Stimulated activated CD8-positive, alpha-beta memory T cell treated with anti-CD3 and anti-CD28 coated beads, Interleukin-15, amount 100 ng/mL, for 24 hours (primary cell): ENCODE measurements at regions not wholly inside any gene's neighbourhood (a gene's known extent, or its start where the extent isn't known, plus 50 kb on each side); places are given as distances from the start of the nearest gene placed in this dataset.

Source experiments
- DNase-seq: peaks from one replicate; pipeline ENCODE4 v3.0.0-alpha.2; 2020; ENCODE audit warnings: low read depth

DNA sequence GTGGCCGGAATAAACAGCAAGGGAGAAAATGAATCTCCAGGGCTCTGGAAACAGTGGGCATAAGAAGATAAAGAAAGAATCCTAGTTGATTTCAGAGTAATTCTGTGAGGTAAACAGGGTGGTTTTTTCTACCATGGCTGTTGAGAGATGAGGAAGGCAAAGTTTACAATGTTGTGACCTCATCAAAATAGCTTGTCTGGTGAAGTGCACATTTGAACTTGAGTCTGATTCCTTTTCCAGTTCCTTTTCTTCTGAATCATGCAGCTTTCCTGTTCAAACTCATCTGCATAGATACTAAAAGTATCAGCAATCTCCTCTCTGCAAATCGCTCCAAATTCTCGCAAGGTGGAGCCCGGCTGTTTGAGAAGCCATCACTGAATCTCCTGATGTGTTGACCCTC lies 161.7 kb downstream of the PLPP3 start:
- DNase-seq = no peak

DNA sequence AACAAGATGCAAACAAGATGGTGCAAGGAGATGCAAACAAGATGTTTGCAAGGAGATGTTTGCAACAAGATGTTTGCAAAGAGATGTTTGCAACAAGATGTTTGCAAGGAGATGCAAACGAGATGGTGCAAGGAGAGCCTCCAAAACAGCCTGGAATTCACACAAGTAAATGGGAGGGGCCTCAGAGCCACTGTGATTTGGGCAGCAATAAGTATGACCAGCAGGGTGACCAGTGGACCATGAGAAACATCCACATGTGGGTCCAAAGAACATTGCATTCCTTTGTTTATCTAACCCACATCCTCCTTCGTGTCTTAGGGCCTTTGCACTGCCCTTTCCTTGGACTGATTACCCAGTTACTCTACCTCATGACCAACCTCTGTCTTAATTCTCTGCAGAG lies 162.9 kb downstream of the PLPP3 start:
- DNase-seq = no peak

GRCh38 chr1:56415720-56416119 lies 163.6 kb downstream of the PLPP3 start:
- no peak for DNase-seq

GRCh38 chr1:56415258-56415657 lies 164.1 kb downstream of the PLPP3 start:
- DNase-seq = no peak

- DNase-seq = no peak
These were observed 164.6 kb downstream of the PLPP3 start for GRCh38 chr1:56414728-56415224.

DNA sequence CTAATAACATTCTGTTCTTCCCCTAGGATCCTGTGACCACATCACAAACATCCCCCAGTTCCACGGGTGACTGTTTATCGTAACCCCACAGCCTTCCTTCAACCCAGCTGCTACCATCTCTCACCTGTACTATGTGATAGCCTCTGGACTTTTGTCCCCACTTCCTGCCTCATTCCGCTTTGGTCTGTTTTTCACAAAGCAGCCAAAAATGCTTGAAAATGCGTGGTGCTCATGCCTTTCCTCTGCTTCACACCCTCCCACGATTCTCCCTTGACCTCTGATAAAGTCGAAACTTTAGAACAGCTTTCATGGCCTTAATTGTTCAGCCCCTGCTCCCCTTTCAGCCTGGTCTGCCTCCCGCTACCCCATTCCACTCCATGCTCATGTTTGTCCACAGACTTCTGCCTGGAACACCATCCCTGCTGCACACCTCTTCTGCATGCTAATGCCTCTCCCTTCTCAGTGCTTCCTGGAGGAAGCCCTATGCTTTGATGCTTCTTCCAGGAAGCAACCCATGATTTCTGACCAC lies 165.6 kb downstream of the PLPP3 start:
- no peak for DNase-seq

DNA sequence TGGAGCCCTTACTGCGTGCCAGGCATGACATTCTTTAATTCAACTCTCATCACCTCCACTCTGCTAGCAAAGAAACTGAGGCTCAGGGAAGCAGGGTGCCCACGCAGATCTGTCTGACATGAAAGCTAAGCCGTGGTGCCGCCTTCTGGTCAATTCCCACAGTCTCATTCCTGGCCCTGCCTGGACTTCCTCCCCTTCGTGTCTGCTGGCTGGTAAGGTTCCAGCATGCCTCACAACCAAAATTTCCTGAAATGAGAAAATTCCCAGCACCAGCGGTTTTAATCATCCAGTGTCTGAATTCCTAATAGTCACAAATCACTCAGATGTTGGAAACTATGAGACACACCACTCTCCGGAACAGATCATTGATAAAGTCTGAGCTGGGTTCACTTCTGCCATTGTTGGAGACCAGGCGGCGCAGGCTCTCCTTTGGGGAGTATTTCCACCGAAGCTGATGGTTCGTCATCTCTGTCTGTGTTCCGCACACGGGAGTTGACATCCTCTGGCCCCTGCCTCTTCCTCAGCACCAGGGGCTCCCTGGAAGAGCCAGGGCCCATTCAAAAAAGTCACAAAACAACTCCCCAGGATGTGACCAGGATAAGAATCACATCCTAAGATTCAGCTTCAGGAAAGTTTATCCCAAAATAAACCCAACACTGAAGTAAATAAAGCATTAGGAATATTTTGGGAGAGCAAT lies 167.7 kb downstream of the PLPP3 start:
- DNase-seq = no peak

DNA sequence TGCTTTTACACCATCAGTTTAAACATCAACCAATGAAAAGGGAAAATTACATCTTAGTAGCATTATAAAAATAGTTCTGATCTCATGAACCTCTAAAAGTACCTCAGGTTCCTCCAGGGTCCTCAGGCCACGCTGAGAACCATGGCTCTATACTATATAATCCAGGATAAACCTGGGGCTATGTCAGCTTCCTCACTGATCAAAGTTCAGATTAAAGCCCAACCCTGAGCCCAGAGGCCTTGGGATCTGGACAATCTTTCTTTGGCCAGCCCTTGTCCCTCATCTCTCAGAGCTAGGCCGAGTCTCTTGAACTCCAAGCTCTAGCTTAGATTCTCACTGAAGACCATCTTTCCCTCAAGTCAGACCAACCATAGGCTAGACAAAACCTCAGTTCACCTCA lies 168.3 kb downstream of the PLPP3 start:
- DNase-seq = no peak

DNA sequence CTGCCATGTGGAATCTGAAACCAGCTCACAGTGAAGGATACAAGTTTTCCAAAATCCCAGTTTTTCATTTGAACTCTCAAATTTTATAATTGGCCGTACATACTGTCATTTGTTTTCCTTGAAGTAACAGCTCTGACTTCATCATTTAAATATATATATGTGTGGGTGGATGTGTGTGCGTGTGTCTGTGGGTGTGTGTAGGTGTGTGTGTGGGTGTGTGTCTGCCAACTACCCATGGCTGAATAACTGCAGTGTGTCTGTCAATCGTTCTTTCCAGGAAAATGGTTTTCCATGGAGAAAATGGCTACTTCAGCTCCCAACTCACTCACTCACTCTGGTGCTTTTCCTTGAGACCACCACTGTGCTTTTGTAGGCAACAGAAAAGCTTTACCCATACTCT lies 169.0 kb downstream of the PLPP3 start:
- DNase-seq = no peak

DNA sequence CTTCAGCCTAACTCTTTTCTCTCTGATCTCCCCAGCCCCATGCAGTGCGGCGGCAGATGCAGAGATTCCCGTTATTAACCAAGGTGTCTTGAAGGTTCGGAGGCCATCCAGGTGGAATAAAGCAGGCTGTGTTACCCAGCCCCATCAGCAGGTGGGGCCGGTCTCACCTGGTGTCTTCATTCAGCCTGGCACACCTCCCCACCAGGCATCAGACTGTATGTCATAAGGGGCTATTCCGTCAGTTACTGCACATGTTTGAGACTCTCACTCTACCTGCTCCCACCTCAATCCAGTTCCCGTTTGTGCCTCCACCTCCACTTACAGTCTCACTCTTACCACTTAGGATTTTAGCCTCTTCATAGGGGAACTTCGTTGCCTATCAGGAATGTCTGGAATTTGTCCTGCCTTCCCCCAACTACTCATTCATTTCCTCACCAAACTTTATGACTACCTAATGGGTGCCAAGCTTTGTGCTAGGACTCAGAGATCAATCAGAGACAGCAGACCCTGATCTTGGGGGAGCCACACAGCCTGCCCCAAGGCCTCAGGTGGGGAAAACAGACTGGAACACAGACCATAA lies 170.2 kb downstream of the PLPP3 start:
- DNase-seq = no peak

- DNase-seq = no peak
These were observed 172.5 kb downstream of the PLPP3 start for GRCh38 chr1:56406821-56407220.

DNA sequence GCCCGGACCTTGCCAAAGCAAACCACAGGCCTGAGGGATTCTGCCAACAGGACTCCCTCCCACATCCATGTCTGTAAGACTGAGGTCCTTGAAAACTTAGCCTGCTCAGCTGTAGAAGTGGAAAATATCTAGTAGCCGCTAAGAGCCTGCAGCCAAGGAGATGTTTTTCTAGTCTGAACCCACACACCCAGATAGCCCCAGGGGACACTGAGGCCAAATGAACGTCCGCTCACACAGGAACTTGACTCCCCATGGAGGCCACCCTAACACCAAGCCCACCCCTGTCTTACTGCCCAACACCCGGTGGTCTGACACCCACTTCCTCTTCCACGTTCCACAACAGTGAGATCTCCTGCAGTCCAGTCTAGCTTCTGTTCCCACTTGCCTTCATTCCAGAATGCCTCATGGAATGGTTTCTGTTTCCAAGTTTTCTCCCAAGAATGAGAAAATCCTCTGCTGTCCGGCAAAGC lies 174.8 kb downstream of the PLPP3 start:
- no peak for DNase-seq

GRCh38 chr1:56404066-56404465 lies 175.3 kb downstream of the PLPP3 start:
- DNase-seq = no peak

DNA sequence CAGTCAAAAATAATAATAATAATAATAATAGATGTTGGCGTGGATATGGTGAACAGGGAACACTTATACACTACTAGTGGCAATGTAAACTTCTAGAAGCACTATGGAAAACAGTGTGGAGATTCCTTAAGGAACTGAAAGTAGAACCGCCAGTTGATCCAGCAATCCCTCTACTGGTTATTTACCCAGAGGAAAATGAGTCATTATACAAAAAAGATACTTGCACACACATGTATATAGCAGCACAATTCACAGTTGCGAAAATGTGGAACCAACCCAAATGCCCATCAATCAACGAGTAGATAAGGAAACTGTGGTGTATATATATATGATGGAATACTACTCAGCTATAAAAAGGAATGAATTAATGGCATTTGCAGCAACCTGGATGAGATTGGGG lies 176.0 kb downstream of the PLPP3 start:
- DNase-seq = no peak

DNA sequence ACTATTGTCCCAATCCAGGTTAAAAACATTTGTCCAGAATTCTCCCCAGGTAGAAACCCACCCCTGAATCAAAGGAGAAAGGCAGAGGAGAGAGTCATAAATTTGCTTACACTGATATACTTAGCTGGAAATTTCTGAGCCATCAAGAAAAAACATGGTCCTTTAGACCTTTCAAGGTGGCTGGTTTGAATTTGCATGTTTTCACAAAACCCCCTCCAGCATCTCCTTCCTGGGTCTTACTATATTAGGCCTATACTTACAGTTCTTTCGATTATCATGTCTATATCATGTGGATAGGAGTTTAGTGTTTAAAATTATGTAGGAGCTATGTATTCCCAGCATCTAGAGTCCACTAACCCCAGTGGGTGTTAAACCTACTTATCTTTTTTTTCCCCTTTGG lies 178.2 kb downstream of the PLPP3 start:
- no peak for DNase-seq

- no peak for DNase-seq
These were observed 178.8 kb downstream of the PLPP3 start for GRCh38 chr1:56400526-56400925.

- DNase-seq = no peak
These were observed 179.6 kb downstream of the PLPP3 start for GRCh38 chr1:56399795-56400194.

DNA sequence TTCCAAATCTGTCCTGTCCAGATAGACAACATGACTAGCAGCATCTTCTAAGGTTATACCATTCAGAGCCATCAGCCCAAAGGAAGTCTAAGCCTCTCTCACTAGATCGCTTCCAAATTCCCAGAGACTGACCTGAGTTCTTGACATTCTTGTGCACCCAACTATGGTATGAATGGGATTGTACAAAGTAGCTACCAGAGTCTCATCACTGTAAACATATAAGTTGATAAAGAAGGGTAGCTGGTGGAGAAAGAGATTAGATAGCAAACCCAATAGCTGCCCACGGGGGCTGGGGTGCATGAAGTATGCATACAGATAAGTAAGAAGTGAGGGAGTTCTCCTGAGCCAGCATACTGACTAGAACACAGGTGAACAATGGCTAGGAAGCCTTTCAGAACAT lies 180.0 kb downstream of the PLPP3 start:
- no peak for DNase-seq

DNA sequence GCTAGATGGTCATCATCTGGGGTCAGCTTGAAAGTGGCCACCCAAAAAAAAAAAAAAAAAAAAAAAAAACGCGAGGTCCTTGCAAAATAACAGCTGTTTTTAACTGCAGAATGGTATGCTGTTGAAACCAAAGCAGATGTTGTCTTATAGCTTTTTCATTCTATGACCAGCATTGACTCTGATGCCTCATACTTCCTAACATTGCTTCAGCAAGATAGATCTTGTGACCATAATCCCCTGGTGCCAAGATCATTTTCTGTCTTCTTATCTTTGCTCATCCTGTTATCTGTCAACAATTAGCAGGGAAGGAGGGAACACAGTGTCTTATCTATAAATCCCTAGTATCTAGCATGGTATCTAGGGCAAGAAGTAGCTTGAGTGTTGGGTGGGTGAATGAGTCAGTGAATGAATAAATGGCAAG lies 181.5 kb downstream of the PLPP3 start:
- DNase-seq = no peak

DNA sequence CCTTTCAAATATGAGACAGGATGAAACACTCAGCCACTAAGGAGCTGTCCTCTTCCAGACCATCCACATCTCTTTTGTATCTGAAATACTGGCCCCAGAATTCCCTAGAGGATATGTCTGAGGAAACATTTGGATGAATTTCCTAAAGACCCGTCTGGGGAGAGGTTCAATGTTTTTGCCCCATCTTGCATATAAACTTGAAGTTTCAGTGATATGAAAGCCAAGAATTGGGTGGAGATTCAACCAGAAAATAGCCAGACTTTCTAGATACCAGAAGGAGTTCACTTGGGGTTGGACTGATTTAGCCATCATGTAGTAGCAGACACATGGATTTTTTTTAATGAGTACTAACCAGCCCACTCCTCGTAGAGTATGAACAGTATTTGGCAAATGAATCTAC lies 182.0 kb downstream of the PLPP3 start:
- DNase-seq = no peak

DNA sequence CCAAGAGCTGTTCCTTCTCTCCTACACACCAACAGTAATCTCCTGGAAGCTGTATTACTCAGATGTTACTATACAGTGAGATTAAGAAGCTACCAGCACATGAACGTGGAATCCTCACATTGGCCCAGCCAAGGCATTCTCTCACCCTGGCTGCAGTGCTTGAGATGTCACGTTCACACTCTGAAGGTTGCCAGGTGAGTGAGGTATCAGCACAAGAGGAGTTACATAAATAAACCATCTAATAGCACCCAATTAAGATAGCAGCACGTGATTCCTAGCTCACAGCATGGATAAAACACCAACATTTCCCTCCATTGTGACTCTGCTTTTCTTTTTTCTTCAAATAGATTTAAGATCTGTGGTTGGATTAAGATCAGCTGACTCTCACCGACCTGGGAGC lies 182.8 kb downstream of the PLPP3 start:
- no peak for DNase-seq

GRCh38 chr1:56395776-56396175 lies 183.6 kb downstream of the PLPP3 start:
- no peak for DNase-seq

GRCh38 chr1:56394298-56394697 lies 185.1 kb downstream of the PLPP3 start:
- DNase-seq = no peak
